DMS153 (cell line): ENCODE measurements at regions not wholly inside any gene's neighbourhood (a gene's known extent, or its start where the extent isn't known, plus 50 kb on each side); places are given as distances from the start of the nearest gene placed in this dataset.

ENCODE experiments used
- DNase-seq: peaks from one replicate; lab custom pipeline; 2025; lab: John Stamatoyannopoulos, UW

- DNase-seq, result no peak
These were observed 446.8 kb upstream of the CDH18 start for GRCh38 chr5:20434786-20435185.

GRCh38 chr5:20420991-20421595 lies 433.1 kb upstream of the CDH18 start:
- no peak for DNase-seq
